Peyer's patch (tissue), 4 donors: ENCODE measurements at regions not wholly inside any gene's neighbourhood (a gene's known extent, or its start where the extent isn't known, plus 50 kb on each side); places are given as distances from the start of the nearest gene placed in this dataset.

Source experiments
- POLR2A ChIP-seq, 2 donors: fragments of 450-650 bp; IDR thresholded peaks; one replicate each; pipeline ENCODE4 v1.5.1; 2017; ENCODE audit warnings: antibody characterized with exemption in 2 of 2, mild to moderate bottlenecking in 2 of 2, moderate library complexity in 2 of 2
- TF ChIP-seq, protein P1 (sequence below), 6 experiments: fragments of 450-650 bp in 4 of 6; fragments of 200-600 bp in 2 of 6; sonication (generic) in 1 of 6; IDR thresholded peaks; one replicate each; pipeline ENCODE4 v1.5.1; 2017 to 2019; ENCODE audit warnings: antibody characterized with exemption in 6 of 6, mild to moderate bottlenecking in 3 of 6, moderate library complexity in 1 of 6

DNA sequence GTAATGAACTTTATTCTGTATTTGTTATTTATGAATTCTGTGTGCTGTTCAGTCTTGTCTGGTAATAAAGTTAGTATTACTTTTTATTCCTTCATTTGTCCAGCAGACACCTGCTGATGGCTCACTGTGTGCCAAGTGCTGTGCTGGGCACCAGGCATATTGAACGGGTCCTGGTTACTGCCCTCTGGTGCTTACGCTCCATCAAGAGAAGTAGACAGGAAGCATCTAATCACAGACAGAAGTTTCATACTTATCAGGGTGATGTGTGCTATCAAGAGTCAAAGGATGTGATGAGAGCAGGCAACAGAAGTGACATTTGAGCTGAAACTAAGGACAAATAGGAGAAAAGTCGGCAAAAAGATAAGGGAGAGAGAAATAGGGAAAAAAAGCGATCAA, 153.1 kb downstream of the FGF1 start:
- TF ChIP-seq, protein P1, sequence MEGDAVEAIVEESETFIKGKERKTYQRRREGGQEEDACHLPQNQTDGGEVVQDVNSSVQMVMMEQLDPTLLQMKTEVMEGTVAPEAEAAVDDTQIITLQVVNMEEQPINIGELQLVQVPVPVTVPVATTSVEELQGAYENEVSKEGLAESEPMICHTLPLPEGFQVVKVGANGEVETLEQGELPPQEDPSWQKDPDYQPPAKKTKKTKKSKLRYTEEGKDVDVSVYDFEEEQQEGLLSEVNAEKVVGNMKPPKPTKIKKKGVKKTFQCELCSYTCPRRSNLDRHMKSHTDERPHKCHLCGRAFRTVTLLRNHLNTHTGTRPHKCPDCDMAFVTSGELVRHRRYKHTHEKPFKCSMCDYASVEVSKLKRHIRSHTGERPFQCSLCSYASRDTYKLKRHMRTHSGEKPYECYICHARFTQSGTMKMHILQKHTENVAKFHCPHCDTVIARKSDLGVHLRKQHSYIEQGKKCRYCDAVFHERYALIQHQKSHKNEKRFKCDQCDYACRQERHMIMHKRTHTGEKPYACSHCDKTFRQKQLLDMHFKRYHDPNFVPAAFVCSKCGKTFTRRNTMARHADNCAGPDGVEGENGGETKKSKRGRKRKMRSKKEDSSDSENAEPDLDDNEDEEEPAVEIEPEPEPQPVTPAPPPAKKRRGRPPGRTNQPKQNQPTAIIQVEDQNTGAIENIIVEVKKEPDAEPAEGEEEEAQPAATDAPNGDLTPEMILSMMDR (IDR thresholded peaks at IDR 0.05) = no peak
- no peak for TF ChIP-seq POLR2A (IDR thresholded peaks at IDR 0.05)
